Adrenal gland (tissue), 5 donors: ENCODE measurements at regions not wholly inside any gene's neighbourhood (a gene's known extent, or its start where the extent isn't known, plus 50 kb on each side); places are given as distances from the start of the nearest gene placed in this dataset.

Experiments
- POLR2A ChIP-seq, 2 donors: fragments of 450-650 bp; IDR thresholded peaks; one replicate each; pipeline ENCODE4 v1.6.1; 2017; ENCODE audit warnings: antibody characterized with exemption in 2 of 2, mild to moderate bottlenecking in 2 of 2, moderate library complexity in 1 of 2
- TF ChIP-seq, protein P1 (sequence below), 6 experiments: fragments of 450-650 bp in 4 of 6; fragments of 200-600 bp in 2 of 6; sonication (generic) in 1 of 6; IDR thresholded peaks; 1 replicate in 5 of 6; 2 replicates in 1 of 6; pipeline versions ENCODE4 v1.5.1 to v1.8.0; 2016 to 2021; ENCODE audit warnings: antibody characterized with exemption in 6 of 6, mild to moderate bottlenecking in 2 of 6, moderate library complexity in 1 of 6
- donor health status: DM: no; HTN: no; CAD: no.

DNA sequence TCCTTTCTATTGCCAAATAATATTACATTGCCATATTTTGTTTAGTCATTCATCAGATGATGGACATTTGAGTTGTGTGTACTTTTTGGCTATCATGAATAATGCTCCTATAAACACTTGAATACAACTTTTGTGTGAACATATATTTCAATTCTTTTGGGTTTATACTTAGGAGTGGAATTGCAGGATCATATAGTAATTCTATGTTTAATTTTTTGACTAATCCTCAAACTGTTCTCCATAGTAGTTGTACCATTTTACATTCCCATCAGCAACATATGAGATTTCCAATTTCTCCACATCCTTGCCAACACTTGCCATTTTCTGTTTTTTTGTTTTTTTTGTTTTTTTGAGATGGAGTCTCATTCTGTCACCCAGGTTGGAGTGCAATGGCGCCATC lies 87.2 kb downstream of the B3GNT2 start:
- TF ChIP-seq, protein P1, sequence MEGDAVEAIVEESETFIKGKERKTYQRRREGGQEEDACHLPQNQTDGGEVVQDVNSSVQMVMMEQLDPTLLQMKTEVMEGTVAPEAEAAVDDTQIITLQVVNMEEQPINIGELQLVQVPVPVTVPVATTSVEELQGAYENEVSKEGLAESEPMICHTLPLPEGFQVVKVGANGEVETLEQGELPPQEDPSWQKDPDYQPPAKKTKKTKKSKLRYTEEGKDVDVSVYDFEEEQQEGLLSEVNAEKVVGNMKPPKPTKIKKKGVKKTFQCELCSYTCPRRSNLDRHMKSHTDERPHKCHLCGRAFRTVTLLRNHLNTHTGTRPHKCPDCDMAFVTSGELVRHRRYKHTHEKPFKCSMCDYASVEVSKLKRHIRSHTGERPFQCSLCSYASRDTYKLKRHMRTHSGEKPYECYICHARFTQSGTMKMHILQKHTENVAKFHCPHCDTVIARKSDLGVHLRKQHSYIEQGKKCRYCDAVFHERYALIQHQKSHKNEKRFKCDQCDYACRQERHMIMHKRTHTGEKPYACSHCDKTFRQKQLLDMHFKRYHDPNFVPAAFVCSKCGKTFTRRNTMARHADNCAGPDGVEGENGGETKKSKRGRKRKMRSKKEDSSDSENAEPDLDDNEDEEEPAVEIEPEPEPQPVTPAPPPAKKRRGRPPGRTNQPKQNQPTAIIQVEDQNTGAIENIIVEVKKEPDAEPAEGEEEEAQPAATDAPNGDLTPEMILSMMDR (IDR thresholded peaks at IDR 0.05): no peak
- no peak for TF ChIP-seq POLR2A (IDR thresholded peaks at IDR 0.05)
